OCI-LY3 (cell line): ENCODE measurements at regions not wholly inside any gene's neighbourhood (a gene's known extent, or its start where the extent isn't known, plus 50 kb on each side); places are given as distances from the start of the nearest gene placed in this dataset.
A peak's percentile ranks its signal among the peaks of the same experiment; 100 is the strongest.

Experiments
- H2AFZ ChIP-seq: fragments of 200-600, 300-600 bp; shearing (Covaris generic); 2 replicates; pipeline ENCODE4 v1.6.0; 2014; ENCODE audit warnings: antibody characterized with exemption, low read depth, low read length
- H3K27ac ChIP-seq: fragments of 200-600, 300-600 bp; sonication (generic); 2 replicates; pipeline ENCODE4 v1.5.1; 2014; ENCODE audit warnings: mild to moderate bottlenecking, low read length, moderate library complexity, mixed read lengths
- H3K27me3 ChIP-seq: fragments of 200-600, 300-600 bp; sonication (generic); 2 replicates; pipeline ENCODE4 v1.6.1; 2014; ENCODE audit warnings: low read depth, low read length, mixed read lengths
- H3K36me3 ChIP-seq: fragments of 200-600, 300-600 bp; sonication (generic); replicated peaks from 2 replicates; pipeline ENCODE3; 2014; ENCODE audit warnings: low read depth, low read length, mixed read lengths
- H3K4me1 ChIP-seq: fragments of 300-600, 200-600 bp; sonication (generic); 2 replicates; pipeline ENCODE4 v1.6.1; 2014; ENCODE audit warnings: low read length, mixed read lengths
- H3K4me2 ChIP-seq: fragments of 200-600, 300-600 bp; sonication (generic); 2 replicates; pipeline ENCODE4 v1.6.1; 2014; ENCODE audit warnings: low read length, mixed read lengths
- H3K4me3 ChIP-seq: fragments of 300-600, 200-600 bp; sonication (generic); 2 replicates; pipeline ENCODE4 v1.5.1; 2014; ENCODE audit warnings: antibody characterized with exemption, mild to moderate bottlenecking, low read length, moderate library complexity
- H3K79me2 ChIP-seq: fragments of 300-600, 200-600 bp; shearing (Covaris generic); 2 replicates; pipeline ENCODE4 v1.6.1; 2014; ENCODE audit warnings: mild to moderate bottlenecking, low read length, mixed read lengths
- H3K9ac ChIP-seq: fragments of 300-600, 200-600 bp; shearing (Covaris generic); 2 replicates; pipeline ENCODE4 v1.6.0; 2014; ENCODE audit warnings: mild to moderate bottlenecking, low read length, moderate library complexity
- H3K9me3 ChIP-seq: fragments of 200-600, 300-600 bp; shearing (Covaris generic); 2 replicates; pipeline ENCODE4 v1.6.1; 2014; ENCODE audit warnings: low read length, mixed read lengths; ENCODE audit not compliant: insufficient read depth
- H4K20me1 ChIP-seq: fragments of 200-600, 300-600 bp; sonication (generic); 2 replicates; pipeline ENCODE4 v1.6.1; 2016; ENCODE audit warnings: low read length, mixed read lengths; ENCODE audit not compliant: insufficient read depth
- CTCF ChIP-seq: fragments of 200-600, 300-600 bp; sonication (generic); IDR thresholded peaks from 2 replicates; pipeline ENCODE4 v1.5.1; 2014; ENCODE audit warnings: antibody characterized with exemption, low read length, low read depth
- EZH2phosphoT487 ChIP-seq: fragments of 200-600 bp; shearing (Covaris generic); IDR thresholded peaks from 2 replicates; pipeline ENCODE4 v1.6.1; 2018; ENCODE audit warnings: antibody characterized with exemption, mixed run types, low read depth

DNA sequence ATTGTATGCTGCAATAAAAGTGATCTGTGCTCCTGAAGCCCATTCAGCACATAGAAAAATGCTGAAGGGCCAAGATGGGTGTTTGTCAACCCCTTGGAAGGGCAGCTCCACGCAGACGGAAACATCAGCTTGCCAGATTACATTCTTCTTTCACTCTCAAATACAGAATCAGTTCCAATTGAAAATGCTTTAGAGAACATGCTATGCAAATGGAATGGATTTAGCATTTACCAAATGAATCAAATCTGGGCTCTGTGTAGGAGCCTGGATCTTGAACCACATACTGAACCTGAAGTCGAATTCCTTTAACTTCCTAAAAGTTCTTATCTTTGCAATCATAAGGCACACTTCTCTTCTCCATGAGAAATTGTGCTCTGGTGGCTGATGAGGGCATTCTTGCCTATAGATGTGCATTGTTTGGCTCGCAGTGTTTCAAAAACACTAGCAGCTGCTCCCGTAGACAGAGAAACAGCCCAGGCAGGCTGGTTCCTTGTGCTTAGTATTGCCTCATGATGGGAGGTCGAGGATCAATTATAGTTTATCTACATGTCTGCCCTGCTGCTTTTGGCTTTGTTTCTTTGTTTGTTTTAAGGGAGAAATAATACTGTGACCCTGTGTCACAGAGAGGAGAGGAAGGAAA lies 489.8 kb upstream of the FLRT2 start:
- Histone ChIP-seq H3K27ac (no peak overlapping the region), H3K4me3 (no peak overlapping the region), H3K9ac (no peak overlapping the region), H4K20me1 (no peaks in the 10 kb centered on the region), H3K36me3 (no peaks in the 10 kb centered on the region), H3K4me1 (peaks cover 5% of the 10 kb centered on the region; the same call in 1 of the 2 replicates), H2AFZ (no peak overlapping the region), H3K27me3 (peaks cover 6% of the 10 kb centered on the region; the same call in 1 of the 2 replicates), H3K79me2 (no peaks in the 10 kb centered on the region), H3K9me3 (no peaks in the 10 kb centered on the region), H3K4me2 (no peak overlapping the region)
- TF ChIP-seq CTCF (no peak), EZH2phosphoT487 (no peak)

GRCh38 chr14:85041618-85042017 lies 488.3 kb upstream of the FLRT2 start:
- Histone ChIP-seq H2AFZ (no peak overlapping the region), H3K27me3 (peaks cover 6% of the 10 kb centered on the region; the same call in 1 of the 2 replicates), H3K4me1 (peaks cover 5% of the 10 kb centered on the region; the same call in 1 of the 2 replicates), H3K4me3 (no peak overlapping the region), H4K20me1 (no peaks in the 10 kb centered on the region), H3K36me3 (no peaks in the 10 kb centered on the region), H3K27ac (no peak overlapping the region), H3K9me3 (peaks cover 1% of the 10 kb centered on the region; the same call in 1 of the 2 replicates), H3K79me2 (no peaks in the 10 kb centered on the region), H3K4me2 (no peak overlapping the region), H3K9ac (no peak overlapping the region)
- TF ChIP-seq CTCF (no peak), EZH2phosphoT487 (no peak)

DNA sequence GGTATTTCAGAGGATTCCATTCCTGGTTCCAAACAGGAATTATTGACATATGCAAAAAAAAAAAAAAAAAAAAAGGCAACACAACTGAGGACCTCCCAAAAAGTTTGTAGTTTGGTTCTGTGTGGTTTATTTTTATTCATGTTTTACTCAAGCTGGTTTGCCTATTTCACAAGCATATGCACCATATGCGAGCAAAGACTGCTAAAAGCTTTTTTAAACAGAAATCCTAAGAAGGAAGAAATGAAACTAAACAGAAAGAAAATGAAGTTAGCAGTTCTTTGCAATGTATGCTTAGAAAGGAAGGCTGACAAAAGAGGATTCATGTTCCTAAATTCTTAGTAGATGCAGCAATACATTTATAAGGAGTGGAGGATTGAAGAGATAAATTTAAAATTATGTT lies 487.6 kb upstream of the FLRT2 start:
- Histone ChIP-seq H3K9ac (no peak overlapping the region), H3K4me1 (peaks cover 5% of the 10 kb centered on the region; the same call in 1 of the 2 replicates)

GRCh38 chr14:85050180-85050579 lies 479.8 kb upstream of the FLRT2 start:
- H3K36me3 ChIP-seq, result peaks cover 16% of the 10 kb centered on the region

More for the DNA sequence above, 487.6 kb upstream of the FLRT2 start:
- Histone ChIP-seq H4K20me1 (no peaks in the 10 kb centered on the region), H3K79me2 (no peaks in the 10 kb centered on the region), H3K4me3 (no peak overlapping the region), H3K36me3 (no peaks in the 10 kb centered on the region), H3K4me2 (no peak overlapping the region), H3K27me3 (peaks cover 6% of the 10 kb centered on the region; the same call in 1 of the 2 replicates), H2AFZ (no peak overlapping the region), H3K9me3 (peaks cover 5% of the 10 kb centered on the region; the same call in 1 of the 2 replicates), H3K27ac (no peak overlapping the region)
- TF ChIP-seq EZH2phosphoT487 (no peak), CTCF (no peak)

More at GRCh38 chr14:85050180-85050579, 479.8 kb upstream of the FLRT2 start:
- peaks cover 39% of the 10 kb centered on the region for H3K27me3 ChIP-seq
- no peaks in the 10 kb centered on the region for H3K79me2 ChIP-seq
- H3K4me2 ChIP-seq, result peak overlapping the region; percentile 55
- H4K20me1 ChIP-seq, result no peaks in the 10 kb centered on the region
- H3K4me1 ChIP-seq, result peaks cover 14% of the 10 kb centered on the region
- H3K9ac ChIP-seq, result no peak overlapping the region
- TF ChIP-seq EZH2phosphoT487, result peak; percentile 25; the same call in 1 of the 2 replicates
- TF ChIP-seq CTCF, result no peak
- H3K27ac ChIP-seq, result no peak overlapping the region
- H3K4me3 ChIP-seq, result no peak overlapping the region; the same call in 1 of the 2 replicates
- H2AFZ ChIP-seq, result no peak overlapping the region
- H3K9me3 ChIP-seq, result peaks cover 24% of the 10 kb centered on the region; the same call in 1 of the 2 replicates
